Sigmoid colon (tissue), 4 donors: ENCODE measurements at regions not wholly inside any gene's neighbourhood (a gene's known extent, or its start where the extent isn't known, plus 50 kb on each side); places are given as distances from the start of the nearest gene placed in this dataset.

Experiments
- CTCF ChIP-seq, 4 experiments: fragments of 450-650 bp in 3 of 4; fragments of 200-600 bp in 1 of 4; IDR thresholded peaks; one replicate each; pipeline ENCODE4 v1.5.1; 2016 to 2019; ENCODE audit warnings: antibody characterized with exemption in 4 of 4, mild to moderate bottlenecking in 3 of 4, moderate library complexity in 2 of 4
- POLR2A ChIP-seq, 2 donors: fragments of 450-650 bp; IDR thresholded peaks; one replicate each; pipeline ENCODE4 v1.6.1; 2016; ENCODE audit warnings: antibody characterized with exemption in 2 of 2, mild to moderate bottlenecking in 2 of 2, moderate library complexity in 2 of 2
- POLR2AphosphoS5 ChIP-seq, 4 donors: sonication (generic); formaldehyde crosslinking; IDR thresholded peaks; one replicate each; pipeline ENCODE4 v1.6.1; 2017; ENCODE audit warnings: antibody characterized with exemption in 4 of 4

GRCh38 chr16:73483934-73484711, 436.2 kb upstream of the ZFHX3 start:
- TF ChIP-seq POLR2A (IDR thresholded peaks at IDR 0.05) (no peak), CTCF (IDR thresholded peaks at IDR 0.05) (no peak), POLR2AphosphoS5 (IDR thresholded peaks at IDR 0.05) (no peak)
